HG03108 (cell line): ENCODE measurements at regions not wholly inside any gene's neighbourhood (a gene's known extent, or its start where the extent isn't known, plus 50 kb on each side); places are given as distances from the start of the nearest gene placed in this dataset.

Experiments
- ATAC-seq: cut with Tn5 transposase; IDR thresholded peaks from one replicate; pipeline ENCODE4 v1.9.1; 2021; ENCODE audit warnings: moderate library complexity; ENCODE audit not compliant: unreplicated experiment

DNA sequence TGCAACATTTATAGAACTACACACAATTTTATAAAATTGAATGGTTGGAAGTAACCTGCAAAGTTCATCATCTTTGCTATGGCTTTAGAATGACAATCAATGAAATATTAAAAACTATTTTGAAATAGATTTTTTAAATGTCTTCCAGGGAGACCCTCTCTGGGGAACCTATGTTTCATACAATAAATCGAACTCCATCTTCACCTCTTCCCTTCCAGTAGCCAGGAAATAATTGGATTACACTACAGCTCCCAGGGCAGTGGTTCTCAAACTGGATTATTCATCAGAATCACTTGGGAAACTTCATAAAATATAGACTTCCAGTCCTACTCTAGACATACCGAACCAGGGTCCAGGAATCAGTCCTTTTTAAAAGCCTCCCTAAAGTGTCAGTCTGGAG is 328.4 kb downstream of the DUSP6 start:
- ATAC-seq, result no peak

DNA sequence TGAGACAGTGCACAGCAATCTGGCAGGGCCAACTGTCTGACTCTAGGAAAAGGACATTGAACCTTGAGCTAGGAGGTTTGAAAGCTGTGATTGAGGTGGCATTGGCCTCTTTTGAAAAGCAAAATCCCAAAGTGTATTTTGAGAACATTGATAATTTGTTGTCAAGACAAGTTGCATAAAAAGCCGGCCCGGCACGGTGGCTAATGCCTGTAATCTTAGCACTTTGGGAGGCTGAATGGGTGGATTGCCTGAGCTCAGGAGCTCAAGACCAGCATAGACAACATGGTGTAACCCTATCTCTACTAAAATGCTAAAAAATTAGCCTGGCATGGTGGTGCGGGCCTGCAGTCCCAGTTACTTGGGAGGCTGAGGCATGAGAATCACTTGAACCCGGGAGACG is 331.6 kb downstream of the DUSP6 start:
- ATAC-seq, result no peak

DNA sequence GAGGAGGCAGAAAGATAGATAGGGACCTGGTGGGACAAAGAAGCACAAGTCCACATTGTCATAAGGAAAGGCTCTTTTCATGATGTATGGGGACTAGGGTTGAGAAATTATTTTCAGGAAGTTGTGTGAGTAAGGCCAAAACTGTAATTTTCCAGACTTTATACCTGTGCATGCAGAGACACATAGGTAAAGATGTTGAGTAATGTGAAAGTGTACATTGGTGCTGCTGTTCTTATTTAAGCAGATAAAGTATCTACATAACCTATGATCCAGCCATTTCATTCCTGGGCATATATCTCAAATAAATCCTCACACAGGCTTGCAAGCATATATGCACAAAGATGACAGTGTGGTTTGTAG is 332.2 kb downstream of the DUSP6 start:
- ATAC-seq, result no peak

GRCh38 chr12:89019439-89020120 is 332.7 kb downstream of the DUSP6 start:
- ATAC-seq, result peak; percentile 91

DNA sequence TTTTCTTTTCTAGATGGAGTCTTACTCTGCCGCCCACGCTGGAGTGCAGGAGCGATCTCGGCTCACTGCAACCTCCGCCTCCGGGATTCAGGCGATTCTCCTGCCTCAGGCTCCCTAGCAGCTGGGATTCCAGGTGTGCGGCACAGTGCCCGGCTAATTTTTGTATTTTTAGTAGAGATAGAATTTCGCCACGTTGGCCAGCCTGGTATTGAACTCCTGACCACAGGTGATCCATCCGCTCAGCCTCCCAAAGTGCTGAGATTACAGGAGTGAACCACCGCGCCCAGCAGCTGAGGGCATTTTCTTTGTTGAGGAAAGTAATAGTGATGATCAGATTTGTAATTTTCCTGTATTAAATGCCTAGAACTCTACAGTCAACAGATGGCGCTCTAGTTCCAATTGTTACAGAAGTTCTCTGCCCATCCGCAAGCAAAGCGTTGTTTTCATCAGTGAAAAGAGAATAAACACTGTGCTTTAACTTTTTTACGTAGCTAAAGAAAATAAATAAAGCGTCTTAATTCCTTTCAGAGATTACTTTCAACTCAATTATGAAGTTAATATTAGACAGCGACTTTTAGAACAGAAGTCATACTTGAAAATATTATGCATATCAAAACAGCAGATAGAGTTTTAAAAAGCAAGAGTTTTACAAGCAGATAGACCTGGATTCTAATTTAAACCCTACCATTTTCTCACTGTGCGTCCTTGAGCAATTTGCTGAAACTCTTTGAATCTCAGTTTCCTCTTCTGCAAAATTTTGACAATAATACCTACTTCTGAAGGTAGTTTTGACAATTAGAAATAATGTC is 335.1 kb downstream of the DUSP6 start:
- no peak for ATAC-seq

DNA sequence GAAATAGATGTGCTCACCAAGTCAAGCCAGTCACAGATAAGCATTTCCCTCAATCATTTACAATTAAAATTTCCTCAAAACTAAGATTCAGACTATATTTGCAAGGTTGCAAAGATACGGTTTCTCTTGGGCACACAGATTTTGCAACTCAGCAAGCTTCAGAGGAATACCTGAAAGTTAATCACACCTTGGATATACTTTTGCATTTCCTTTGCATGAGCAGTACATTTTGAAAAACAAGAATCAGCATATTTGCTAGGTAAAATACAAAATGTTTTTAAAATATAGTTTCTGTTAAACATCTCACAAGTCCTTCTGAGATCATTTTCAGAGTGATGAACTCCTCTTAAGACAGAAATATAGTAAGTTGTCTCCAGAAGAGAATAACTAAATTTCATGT is 336.9 kb downstream of the DUSP6 start:
- ATAC-seq, result no peak

GRCh38 chr12:88998421-88998820 is 353.9 kb downstream of the DUSP6 start:
- no peak for ATAC-seq

GRCh38 chr12:88996200-88996788 is 356.0 kb downstream of the DUSP6 start:
- no peak for ATAC-seq

DNA sequence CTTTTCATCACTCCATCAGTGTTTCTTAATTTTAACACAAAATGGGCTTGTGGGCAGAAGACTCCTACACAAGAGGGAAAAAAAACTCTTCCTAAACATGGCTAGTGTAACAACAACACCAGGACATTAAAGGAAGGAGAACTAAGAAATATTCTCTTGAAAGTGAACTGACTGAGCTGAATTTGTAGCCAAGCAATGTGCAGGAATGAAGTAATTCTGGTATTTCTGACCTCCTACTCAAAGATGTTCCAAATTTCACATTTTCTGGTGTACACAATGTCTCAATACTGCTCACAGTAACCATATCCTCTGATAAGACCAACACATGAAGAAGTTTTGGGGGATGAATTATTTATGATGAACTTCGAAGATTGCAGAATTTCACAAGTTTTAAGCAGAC is 357.3 kb downstream of the DUSP6 start:
- ATAC-seq, result no peak

DNA sequence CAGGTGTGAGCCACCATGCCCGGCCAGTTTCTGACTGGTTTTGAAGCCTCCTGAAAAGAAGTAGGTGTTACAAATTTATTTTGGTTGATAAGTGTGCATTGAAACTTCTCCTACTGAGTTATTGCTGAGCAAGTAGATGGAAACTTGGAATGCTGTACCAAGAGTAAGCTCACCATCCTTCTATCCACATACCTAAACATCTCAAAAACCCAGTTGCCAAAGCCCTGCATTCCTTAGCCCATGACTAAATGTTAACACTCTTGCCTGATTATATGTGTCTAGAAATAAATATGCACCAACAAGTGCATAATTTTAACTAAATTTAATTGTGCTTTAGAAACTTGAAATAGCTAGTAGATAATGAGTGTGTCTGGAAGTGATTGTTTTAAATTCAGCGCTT is 357.8 kb downstream of the DUSP6 start:
- ATAC-seq, result no peak

- ATAC-seq, result no peak
Measured at GRCh38 chr12:88993651-88994050, 358.6 kb downstream of the DUSP6 start.

DNA sequence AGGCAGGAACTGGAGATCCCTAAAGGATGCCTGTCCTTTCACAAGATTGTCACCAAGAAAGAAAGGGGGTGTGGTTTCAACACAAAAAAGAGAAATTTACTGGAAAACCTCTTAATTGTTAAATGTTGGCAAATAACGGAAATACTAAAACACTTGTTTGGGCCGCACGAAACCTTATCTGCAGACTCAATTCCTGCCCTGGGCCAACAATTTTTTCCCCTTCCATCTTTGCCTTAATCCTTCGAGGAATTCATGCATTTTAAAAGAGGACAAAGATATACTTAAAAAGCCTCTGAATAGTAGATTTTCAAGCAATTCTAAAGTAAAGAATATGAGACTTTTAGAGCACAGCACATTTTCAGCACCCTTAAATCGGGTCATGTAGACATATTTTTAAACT is 366.2 kb downstream of the DUSP6 start:
- no peak for ATAC-seq

- no peak for ATAC-seq
Measured at GRCh38 chr12:88985631-88986030, 366.7 kb downstream of the DUSP6 start.

GRCh38 chr12:88985011-88985410 is 367.3 kb downstream of the DUSP6 start:
- ATAC-seq, result no peak

DNA sequence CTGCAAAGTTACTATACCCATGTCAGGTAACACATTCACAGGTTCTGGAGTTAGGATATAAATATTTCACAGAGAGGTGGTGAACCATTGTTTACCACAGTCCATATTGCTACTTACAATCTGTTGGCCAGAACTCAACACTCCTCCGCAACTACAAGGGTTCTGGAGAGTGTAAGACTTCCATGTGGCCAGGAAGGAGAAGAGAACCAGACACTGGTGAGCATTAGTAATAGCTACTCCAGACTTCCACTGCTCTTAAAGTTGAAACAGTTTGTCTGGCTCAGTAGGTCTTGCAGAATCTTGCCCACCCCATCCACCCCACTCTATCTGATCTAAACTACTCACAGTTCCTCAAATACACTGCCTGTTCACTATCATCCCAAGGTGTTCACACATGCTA is 369.6 kb downstream of the DUSP6 start:
- no peak for ATAC-seq

DNA sequence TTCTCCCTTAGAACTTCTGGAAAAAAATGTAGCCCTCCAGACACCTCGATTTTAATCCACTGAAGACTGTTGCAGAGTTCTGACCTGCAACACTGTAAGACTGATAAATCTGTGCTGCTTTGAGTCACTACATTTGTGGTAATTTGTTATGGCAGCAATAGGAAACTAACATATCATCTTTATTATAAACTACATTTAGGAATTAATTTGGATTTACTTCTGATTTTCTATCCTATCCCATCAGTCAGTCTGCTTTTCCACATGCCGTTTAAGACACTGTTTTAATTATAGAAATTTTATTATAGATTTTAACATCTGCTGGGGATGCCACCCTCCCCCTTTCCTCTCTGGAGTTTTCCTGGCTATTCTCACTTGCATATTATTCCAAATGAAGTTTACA is 375.2 kb downstream of the DUSP6 start:
- ATAC-seq, result no peak

GRCh38 chr12:88973998-88974397 is 378.3 kb downstream of the DUSP6 start:
- no peak for ATAC-seq

GRCh38 chr12:88970740-88971139 is 381.6 kb downstream of the DUSP6 start:
- no peak for ATAC-seq

- no peak for ATAC-seq
Measured at GRCh38 chr12:88969127-88969526, 383.2 kb downstream of the DUSP6 start.

DNA sequence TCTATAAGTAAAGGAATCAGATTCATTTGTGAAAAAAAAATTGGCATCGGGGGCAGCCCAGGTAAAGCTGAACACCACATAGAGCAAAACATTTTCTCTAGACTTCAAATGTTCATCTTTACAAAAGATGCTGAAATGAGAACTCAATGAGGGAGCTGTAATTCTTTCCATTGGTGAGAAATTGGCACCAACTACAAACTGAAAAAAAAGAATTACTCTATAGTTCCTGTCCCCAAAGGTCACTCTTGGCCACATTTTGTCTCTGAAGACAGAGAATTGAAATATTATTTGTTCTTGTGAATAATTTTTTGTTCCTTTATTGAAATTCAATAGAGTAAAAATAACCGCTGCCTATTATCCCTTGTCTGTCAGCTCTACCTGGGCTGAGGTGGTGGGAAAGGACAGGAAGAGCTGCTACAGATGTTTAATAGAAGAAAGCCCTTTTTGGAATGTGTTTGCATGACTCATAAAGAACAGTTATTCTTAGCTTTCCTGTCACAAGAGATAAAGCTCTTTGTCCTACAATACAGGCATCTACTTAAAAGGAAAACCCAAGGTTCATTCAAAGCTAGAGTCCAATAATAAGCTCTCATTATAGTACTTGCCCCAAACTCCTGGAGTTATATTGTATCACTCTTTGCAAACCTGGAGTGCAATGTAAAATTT is 380.1 kb upstream of the KITLG start:
- no peak for ATAC-seq

- no peak for ATAC-seq
Measured at GRCh38 chr12:88958946-88959345, 378.7 kb upstream of the KITLG start.

DNA sequence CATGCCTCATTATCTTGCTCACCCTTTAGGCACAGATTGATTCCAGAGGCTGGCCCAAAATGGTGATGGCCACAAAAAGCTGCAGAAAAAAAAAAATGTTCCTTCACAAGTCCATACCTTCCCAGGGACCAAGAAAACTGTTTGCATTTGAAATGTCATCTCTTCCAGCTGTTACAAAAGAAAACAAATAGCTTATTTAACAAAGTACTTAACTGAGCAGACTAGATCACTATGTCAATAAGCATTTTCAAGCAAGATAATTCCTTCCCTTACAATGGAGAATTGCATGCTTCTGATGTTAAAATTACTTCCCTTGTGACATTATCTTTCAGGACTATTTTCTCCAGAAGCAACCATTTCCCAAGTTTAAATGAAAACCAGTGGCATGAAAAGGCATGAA is 377.9 kb upstream of the KITLG start:
- ATAC-seq, result no peak
